GM19023 (cell line): ENCODE measurements at regions not wholly inside any gene's neighbourhood (a gene's known extent, or its start where the extent isn't known, plus 50 kb on each side); places are given as distances from the start of the nearest gene placed in this dataset.

Source experiments
- ATAC-seq: cut with Tn5 transposase; IDR thresholded peaks from one replicate; pipeline ENCODE4 v1.9.1; 2021; ENCODE audit warnings: mild to moderate bottlenecking, moderate library complexity; ENCODE audit not compliant: unreplicated experiment

DNA sequence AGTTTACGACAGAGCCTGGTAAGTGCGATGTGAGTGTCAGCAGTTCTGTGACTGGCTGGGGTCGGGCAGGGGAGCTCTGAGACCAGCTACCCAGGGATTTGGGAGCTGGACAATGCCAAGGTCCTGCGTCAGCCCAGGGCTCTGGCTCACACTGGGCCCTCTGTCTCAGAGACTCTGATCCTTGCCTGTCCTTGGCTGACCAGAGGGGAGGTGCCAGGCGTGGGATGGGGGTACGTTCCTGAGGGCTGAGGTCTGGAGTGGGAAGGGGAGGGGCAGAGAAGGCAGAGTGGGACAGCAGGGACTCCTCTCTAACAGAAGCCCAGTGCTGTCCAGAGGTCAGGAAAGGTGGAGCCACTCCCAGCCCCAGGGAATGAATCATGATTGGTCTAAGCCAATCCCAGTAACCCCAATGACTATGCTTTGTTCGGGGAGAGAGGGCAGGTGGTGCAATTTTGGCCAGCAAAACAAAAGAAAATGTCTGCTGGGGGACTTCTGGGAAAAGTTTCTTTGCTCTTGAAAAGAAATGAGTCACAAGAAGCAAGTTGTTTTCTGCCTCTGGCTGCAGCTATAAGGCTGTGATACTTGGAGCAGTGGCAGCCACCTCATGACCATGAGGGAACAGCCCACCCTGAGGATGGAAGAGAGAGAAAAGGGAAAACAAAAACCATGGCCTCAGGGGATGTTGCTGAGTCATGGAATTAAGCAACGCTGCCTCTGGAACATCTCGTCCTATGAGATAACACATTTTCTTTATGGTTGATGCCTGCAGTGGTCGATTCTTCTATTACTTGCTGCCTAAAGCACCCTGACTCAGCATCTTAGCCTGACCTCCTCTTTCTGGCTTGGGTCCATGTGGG is 108.3 kb downstream of the CHST1 start:
- ATAC-seq = no peak

DNA sequence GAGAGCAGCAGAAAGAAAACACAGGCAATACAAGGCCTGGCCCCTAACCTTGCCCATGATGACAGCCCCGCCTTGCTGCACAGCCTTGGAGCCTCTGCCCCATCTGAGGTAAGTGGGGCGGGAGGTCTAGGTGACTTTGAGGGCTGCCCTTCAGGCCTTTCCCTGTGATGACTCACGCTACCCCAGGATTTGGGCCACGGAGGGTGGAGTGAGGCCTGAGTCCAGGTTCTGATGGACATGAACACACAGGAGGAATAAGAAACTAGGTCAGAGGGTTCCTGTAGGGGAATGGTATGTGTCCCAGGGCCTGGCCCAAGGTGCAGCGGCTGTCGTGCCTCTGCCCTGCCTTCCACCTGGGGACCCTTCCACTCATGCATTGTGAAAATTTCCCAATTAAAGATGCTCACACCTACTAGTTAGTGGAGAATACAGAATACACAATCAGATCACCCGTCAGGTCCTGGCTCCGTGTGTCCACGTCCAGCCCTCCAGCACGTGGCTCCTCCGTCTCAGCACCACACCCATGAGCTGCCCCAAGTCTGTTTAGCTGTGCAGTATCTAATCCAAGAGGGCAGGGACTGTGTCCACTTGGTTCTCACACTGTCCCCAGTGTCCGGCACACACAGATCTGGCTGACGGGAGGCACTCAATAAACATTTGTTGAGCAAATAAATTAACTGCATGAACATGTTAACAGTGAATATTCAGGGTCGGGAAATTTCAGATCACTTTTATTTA is 111.0 kb downstream of the CHST1 start:
- ATAC-seq = no peak

DNA sequence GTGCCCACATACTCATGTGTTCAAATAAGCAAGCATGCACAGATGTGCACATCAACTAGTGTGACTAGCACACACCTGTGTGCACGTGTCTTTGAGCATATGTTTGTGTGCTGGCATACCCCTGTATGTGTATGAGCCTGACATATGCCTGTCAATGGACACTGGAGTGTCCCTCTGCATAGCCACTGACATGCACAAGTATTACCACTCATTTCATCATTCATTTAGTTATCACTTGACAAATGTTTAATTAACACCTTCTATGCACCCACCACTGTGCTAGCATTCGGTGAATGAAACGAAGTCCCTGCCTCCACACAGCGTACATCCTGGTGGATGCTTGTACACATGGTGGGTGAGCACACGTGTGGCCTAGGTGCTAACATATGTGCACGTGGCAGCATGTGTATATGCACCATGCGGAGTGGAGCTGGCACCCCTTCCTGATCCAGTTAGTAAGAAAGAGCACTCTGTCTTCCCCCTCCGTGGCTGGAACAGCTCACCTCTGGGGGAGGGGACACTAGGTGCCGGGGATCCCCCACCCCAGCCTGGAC is 112.0 kb downstream of the CHST1 start:
- ATAC-seq = no peak

DNA sequence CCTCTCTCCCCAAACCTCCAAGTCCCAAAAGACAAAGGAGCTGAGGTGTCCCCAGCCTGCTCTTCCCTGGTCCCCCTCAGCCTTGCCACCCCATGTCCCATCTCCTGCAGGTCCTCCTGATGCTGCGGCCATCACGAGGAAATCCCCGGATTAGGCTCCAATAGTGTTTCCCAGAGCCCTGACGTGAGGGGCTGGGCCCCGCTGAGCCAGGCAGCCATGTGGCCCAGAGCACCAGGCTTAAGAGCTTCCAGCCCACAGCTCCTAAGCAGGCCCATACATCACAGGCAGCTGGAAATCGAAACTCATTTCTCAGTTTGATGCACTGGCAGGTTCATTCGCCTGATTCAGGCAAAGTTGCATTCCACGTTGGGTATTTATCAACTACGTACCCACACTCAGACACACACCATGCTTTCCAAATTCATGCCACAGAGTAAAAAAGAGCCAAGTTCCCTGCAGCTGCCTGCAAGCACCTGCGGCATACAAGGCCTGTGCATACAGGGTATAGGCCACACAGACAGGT is 114.2 kb downstream of the CHST1 start:
- no peak for ATAC-seq

DNA sequence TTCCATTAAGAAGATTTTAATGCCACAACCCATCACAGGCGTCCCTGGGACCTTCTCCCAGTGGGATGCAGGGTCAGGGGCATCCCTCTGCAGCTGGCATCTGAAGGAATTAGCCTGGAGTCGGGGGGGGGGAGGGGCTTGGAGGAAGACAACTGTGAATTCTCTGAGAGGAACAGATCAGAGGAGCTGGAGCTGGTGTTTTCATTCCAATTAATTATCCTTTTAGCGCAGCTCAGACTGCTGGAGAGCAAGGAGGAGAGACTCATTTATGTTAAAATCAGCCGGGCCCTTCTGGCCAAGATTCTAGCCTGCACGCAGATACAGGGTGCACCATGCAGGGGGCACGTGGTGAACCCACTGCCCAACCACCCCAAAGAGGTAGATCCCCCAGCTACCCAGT is 116.2 kb downstream of the CHST1 start:
- ATAC-seq = no peak

DNA sequence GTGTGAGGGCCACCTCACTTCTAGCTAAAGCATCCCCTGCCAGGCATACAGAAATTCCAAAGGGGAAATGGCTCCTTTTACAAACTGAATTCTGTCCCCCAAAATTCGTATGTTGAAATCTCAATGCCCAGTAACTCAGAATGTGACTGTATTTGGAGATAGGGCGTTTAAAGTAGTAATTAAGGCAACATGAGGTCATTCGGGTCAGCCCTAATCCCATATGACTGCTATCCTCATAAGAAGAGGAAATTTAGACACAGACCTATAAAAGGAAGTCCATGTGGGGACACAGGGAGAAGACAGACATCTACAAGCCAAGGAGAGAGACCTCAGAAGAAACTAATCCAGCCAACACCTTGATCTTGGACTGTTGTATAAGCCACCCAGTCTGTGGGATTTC is 119.1 kb downstream of the CHST1 start:
- ATAC-seq = no peak

DNA sequence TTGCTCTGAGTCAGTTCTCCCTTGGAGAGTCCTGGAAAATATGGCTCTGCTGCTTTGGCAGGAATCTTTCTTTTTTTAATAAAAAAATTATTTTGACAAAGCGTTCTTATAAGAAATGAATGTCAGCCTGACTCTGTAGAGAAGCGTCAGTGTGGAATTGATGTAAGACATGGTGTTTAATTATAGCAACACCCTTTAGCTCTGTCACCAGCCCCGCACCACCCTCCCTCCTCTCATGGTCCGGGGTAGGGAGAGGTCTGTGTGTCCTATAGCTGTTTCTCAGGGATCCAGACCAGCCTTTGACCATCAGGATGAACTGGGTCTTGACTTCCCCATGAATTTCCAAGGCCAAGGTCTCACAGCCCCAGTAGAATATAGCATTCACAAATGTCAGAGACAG is 120.6 kb downstream of the CHST1 start:
- ATAC-seq = no peak

DNA sequence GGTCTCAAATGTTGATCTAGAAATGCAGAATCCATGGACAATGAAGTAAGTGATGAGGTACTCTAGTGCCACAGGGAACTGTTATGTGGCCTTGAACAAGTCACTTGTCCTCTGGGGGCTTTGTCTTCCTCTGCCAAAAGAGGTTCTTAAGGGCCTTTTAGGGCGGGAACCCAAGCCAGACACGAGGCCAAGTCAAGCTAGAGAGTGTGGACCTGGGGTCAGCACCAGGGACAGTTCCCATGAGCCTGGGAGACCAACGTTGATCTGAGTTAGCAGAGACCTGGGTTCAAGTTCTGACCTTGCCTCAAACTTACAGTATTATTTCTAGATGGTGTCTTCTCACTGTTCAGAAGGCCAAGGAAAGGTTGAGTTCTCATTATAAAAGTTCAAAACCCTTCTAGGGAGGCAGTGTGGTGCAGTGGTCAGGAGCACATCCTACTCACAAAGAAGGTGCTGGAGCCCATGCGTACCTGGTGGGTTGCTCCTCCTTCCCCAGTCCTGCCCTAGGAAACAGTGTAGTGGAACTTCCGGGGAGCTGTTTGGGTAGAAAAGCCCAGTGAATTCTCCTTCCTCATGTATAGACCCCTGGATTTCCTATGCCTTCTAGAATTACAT is 121.5 kb downstream of the CHST1 start:
- ATAC-seq = no peak

DNA sequence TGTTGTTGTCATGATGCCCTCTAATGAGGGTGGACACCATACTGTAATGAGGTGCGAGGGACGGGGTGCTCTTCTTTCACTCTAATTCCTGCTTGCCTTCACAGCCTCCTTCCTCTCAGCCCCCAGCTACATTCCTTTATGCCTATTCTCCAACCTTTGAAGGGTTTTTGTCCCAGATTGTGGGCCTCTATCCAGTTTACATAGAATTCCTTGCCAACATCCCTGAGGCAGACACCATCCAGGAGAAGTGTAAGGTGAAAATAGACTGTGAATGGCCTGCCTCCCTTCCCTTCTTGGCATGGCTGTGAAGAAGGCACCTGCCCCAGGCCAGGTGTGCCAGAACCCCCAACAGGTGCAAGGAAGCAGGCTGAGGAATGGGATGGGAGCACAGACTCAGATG is 122.3 kb downstream of the CHST1 start:
- ATAC-seq = no peak

DNA sequence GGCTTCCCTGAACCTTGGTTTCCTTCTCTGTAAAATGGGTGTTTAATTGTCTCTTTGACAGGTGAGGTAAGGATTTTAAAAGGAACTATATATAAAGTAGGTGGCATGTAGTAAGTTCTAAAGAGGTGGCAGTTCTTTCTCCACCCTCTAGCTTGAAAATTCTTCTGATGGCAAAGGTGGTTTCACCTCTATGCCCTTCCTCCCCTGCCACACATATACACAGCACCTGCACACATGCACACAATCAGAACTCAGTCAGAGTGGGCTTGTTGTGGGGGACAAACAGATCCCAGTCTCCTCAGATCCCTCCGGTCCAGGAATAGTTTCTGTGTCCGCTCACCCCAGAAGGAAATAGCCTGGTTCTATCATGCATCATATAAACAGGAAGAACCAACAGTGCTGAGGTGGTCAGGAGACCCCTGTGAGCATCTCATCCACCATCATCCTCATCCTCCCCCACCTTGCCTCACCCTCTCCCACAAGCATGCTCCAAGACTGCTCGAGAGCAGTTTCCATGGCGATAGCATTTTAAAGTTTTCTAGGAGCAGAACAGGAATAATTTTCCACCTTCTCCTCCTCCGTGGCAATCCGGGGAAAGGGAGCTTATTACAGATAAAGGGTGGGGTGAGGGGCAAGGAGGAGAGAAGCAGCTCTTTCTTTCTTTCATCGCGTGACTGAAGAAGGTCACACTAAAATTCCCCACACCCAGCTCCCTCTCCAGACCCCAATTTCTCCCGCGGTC is 123.6 kb downstream of the CHST1 start:
- ATAC-seq = no peak

DNA sequence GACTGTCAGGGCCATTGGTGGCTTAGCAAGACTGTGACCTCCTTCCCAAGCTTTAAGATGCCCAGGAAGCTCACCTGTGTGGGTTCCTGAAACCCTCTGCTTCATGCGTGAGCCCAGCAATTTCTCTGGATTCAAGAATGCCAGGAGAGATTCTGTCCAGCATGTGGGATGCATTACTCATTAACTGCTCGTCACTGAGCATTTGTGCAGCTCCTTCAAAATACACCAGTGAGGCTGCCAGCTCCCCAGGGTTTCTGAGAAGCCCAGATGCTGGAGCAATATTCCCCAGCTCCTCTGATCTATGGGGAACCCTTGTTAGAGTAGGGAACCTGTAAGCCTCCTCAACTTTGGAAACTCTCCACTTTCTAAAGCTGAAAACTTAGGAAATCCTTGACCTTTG is 126.5 kb downstream of the CHST1 start:
- ATAC-seq = no peak

DNA sequence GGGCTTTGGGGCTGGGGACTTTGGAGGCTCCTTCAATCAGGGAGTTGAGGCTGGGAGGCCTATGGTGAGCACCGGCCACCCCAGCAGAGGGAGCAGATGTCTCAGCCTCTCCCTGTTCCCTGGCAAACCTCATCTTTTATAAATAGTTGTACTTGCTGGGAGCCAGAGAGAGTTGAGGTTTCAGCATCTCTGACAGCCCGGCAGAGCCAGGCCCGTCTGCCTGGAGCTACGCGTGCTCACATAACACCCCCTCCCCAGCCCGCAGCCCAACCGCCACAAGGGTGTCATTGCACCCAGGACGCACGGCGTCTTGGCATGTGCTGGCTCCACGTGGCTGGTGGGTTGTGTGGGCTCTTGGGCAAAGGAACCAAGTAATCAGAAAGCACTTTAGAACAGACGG is 127.1 kb downstream of the CHST1 start:
- ATAC-seq = no peak

DNA sequence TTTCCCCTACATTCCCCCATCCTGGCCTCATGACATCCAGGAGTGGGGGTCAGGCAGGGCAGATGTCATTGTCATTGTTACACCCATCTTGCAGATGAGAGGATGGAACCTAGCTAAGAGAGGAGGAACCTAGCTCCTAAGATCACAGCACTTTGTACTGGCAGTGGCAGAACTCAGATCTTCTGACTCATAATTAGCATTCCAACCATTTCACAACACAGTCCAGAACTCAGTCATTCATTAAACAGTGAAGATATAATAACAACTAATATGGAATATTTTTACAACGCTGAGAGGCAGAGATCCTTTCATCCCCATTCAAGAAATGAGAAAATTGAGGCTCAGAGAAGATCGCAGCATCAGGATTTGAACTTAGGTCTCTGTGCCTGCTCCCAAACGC is 127.8 kb downstream of the CHST1 start:
- no peak for ATAC-seq

DNA sequence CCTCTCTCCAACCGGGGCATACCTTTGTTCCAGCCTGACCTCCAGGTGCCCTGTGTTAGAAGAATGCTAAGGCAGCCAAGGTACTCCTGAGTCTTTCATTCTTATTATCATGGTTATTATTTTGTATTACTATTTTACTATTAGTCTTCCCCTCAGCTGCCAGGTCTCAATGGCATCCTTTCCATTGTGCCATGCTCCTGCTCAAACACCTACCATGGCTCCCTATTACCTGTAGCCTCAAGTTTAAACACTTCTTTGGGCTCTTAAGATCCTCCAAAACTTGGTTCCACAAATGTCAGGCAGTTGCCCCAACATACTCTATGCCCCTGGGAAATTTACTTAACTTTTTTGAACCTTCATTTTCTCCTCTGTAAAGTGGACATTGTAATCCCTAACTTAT is 130.4 kb downstream of the CHST1 start:
- no peak for ATAC-seq

DNA sequence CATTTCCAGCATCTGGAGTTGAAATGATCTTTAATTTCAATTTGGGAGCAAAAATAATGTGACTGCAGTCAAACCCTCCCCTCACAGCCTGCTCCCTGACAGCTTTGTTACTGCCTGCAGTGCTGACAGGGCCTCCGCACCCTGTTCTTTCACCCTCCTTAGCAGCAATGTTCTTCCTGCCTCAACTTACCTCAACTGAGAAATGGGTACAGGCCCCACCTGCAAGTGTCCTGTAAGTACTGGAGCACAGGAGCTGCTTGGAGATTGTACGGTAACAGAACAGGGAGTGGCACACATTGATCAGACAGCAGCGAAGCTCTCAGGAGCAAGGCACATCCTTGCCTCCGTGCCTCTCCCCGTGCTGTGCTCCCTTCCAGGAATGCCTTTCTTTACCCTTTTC is 131.3 kb downstream of the CHST1 start:
- ATAC-seq = no peak

DNA sequence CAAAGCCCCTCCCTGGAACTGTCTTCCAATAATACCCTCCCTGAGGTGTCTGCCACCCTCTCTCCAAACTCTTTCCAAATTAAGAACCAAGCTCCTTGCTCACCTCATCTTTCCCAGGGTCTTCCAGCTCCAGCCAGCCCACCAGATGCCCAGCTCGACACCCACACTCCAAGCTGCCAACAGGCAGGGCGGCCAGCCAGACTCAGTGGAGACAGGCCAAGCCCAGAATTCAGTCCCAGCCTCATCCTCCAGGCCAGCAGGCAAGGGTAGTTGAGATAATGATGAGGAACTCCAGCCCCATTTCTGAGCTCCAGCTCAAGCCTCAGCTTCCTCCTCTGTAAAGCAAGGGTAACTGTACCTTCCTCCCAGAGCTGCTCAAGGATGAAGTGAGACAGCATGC is 132.9 kb downstream of the CHST1 start:
- no peak for ATAC-seq

DNA sequence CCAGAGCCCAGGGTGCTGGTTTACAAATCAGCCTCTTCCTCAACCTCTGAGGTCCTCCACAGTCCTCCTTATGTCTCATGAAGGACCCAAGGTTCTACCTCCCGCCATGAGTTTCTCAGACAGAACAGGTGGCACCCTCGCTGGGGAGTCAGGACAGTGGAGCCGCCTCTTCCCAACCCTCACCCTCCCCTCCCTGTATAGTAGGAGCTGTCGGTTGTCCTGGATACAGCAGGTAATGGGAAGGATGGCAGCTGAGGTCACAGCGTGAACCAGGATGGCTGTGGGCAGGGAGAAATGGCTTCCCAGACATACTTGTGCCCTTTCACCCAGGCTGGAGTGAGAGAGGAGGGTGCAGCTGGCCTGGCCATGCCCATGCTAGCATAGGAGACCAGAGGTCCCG is 134.6 kb downstream of the CHST1 start:
- ATAC-seq = no peak

DNA sequence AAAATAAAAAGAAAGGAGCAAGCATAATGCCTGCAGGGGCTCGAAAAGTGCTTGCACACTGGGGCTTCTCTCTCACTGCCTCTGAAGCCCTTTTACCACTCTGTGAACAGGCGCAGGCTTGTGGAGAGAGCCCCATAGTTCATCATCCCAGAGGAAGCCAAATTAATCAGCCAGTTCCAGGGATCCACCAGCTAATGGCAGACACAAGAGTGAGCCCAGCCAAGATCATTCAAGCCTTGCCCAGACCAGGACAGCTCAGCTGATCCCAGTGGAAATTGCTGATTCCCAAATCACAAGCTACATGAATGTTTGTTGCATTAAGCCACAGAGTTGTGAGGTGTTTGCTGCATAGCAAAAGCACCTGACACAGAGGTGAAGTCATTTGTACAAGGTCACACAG is 135.3 kb downstream of the CHST1 start:
- no peak for ATAC-seq

DNA sequence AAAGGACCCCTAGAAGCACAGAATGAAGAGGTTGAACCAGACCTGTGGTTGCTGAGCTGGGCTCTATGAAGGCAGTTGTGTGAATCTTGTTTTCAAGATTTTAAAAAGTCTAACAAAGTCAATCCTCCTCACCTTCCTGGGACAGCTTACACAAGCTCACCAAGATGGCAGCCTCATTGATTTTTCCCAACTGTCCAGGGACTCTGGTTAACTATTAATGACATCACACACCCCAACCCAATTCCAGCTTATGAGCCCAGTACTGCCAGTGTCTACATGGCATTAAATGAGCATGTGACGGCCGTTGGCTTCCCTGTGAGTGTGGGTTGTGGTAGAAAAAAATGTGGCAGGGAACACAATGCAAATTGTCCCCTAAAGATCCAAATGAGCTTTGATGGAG is 137.0 kb downstream of the CHST1 start:
- no peak for ATAC-seq

DNA sequence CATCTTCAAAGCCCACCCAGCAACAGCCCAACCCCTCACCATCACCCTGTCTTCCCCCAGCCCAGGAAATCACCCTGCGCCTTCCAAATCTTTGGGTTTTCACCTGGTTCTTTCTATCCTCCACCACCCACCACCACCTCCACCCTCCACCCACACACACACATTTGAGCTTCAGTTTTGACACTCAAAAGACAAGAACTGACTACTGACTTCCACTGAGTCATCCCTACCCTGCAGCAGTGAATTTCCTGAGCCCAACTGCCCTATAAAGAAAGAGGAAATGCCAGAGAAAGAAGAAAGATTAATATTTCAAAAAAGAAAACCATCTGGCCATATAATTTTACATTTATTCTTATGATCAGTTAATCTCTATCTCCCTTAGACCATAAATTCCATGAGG is 137.5 kb downstream of the CHST1 start:
- ATAC-seq = no peak

DNA sequence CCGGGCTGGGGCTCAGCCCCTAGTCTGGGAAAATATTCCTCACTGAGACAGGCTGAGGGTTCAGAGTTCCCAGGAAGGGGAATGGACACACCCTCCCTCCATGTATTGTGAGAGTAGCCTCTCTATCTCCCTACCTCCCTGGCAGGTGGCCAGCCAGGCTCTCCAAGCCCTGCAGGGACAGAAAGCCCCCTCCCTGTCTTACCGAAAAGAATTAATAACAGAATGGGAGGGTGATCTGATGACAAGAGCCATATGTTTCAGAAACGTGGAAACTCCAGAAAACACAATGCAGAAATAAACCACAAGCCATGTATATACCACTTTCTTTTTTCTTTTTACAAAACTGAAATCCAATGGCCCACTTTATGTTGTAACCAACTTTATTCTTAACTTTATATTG is 140.0 kb downstream of the CHST1 start:
- ATAC-seq = no peak
